ENCODE measurements at regions not wholly inside any gene's neighbourhood (a gene's known extent, or its start where the extent isn't known, plus 50 kb on each side); places are given as distances from the start of the nearest gene placed in this dataset.

DNA sequence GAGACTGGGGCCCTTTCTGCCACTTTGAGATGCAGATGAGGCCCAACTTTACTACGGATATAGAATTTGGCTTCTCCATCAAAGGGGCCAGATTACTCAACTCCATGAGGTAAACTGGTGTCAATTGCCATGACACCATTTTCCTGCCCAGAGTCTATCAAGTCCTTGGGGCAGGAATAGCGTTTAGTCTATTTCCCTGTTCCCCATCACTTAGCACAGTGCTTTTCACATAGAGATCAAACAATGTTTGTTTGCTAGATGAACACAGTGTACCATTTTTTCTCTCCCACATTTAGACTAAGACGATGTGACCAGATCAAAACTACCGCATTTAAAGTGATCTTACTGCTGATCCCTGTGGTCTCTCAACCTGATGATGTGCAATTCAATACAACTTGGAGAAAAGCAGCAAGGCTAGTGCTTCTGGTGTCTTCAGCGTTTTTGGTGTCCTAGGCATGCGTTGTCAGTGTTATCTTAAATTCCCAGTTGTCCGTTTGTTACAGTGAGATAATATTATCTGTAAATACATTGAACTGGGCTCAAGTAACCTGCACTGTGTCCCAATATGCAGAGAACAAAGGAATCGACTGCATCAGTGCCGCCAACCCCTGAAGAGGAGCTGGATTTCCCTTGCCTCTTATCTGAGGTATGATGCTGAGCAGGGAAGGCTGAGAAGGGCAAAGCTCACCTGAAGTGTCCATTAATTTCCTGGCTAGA lies 446.2 kb downstream of the PLK2 start:
- no peaks in the 10 kb centered on the region for H3K4me1 ChIP-seq (ENCODE audit: control insufficient read depth, insufficient read depth, low read length, poor library complexity, severe bottlenecking)
- H3K36me3 ChIP-seq (ENCODE audit: control insufficient read depth, insufficient read depth, low read length): no peaks in the 10 kb centered on the region
- H3K4me3 ChIP-seq (ENCODE audit: extremely low read depth, insufficient read depth, low read length, poor library complexity, severe bottlenecking): no peak overlapping the region
- WGBS, 2 experiments (ENCODE audit: insufficient coverage in 2 of 2): 91 to 95% methylated on average over 6 to 9 of the region's 9 CpGs
- no peak overlapping the region for H3K27ac ChIP-seq (ENCODE audit: low read depth, low read length, severe bottlenecking)
- H3K9me3 ChIP-seq (ENCODE audit: control insufficient read depth, low read length): no peaks in the 10 kb centered on the region

DNA sequence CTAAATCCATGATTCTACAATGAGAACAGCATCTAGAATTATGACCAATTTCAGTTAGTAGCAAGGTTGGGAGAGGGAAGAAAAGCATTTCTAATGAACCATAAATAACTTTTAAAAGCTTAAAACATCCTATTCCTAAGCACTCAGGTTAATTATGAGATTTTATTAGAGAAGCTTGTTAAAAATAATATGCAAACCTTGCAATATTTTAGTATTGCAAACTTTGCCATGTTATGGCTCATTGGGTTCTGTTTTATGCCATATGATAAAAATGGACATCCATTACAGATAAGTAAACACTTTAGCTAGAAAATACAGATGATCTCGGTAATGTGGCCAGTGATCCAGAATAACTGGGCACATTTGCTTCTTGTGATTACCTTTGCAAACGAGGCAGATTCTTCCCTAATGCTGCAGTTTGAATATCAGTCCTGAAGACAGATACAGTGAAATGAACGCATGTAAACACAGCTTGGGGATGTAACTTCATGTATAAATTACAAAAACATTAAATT lies 447.0 kb downstream of the PLK2 start:
- 100% methylated on average over 2 of the region's 3 CpGs for WGBS, 2 experiments (ENCODE audit: insufficient coverage in 2 of 2)
- Histone ChIP-seq H3K4me1 (ENCODE audit: control insufficient read depth, insufficient read depth, low read length, poor library complexity, severe bottlenecking) (no peaks in the 10 kb centered on the region), H3K9me3 (ENCODE audit: control insufficient read depth, low read length) (no peaks in the 10 kb centered on the region), H3K27ac (ENCODE audit: low read depth, low read length, severe bottlenecking) (no peak overlapping the region), H3K36me3 (ENCODE audit: control insufficient read depth, insufficient read depth, low read length) (no peaks in the 10 kb centered on the region), H3K4me3 (ENCODE audit: extremely low read depth, insufficient read depth, low read length, poor library complexity, severe bottlenecking) (no peak overlapping the region)

DNA sequence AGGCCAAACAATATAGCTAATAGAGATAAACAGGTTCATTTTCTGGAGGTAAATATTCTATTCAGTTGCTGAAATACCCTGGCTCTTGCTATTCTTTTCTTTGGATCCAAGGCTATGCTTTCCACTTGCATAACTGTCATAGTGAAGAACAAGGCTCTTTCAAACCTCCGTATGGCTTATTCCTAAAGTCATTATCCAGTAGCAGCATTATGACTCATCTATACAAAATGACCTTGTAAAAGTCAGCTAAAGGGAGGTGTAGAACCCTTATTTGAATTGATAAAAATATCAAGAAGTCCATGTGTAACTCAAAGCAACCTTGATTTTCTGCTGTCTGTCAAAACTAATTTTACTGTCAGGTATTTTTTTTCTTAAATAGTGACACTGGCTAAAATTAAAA lies 447.8 kb downstream of the PLK2 start:
- no peak overlapping the region for H3K4me3 ChIP-seq (ENCODE audit: extremely low read depth, insufficient read depth, low read length, poor library complexity, severe bottlenecking)
- H3K9me3 ChIP-seq (ENCODE audit: control insufficient read depth, low read length): no peaks in the 10 kb centered on the region
- H3K4me1 ChIP-seq (ENCODE audit: control insufficient read depth, insufficient read depth, low read length, poor library complexity, severe bottlenecking): no peaks in the 10 kb centered on the region
- WGBS, 2 experiments (ENCODE audit: insufficient coverage in 2 of 2): no CpG with 5 or more reads among the region's 1 CpG
- H3K36me3 ChIP-seq (ENCODE audit: control insufficient read depth, insufficient read depth, low read length): no peaks in the 10 kb centered on the region
- H3K27ac ChIP-seq (ENCODE audit: low read depth, low read length, severe bottlenecking): no peak overlapping the region

DNA sequence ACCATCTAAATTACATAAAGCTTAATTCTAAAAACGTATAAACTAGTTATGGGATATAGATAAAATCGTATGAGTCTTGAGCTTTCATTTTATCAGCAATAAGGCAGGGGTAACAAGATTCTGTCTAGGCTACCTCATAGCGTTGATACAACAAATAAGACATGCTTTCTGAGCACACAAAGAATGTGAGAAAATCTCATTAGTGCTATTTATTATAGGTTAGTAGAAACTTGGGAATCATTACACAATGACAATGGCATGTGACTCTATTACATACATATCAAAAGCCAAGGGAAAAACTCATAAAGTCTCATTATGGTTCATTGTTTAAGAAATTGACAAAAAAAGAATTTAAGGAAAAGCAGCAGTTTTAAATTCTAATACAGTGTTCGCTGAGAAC lies 448.6 kb downstream of the PLK2 start:
- H3K4me3 ChIP-seq (ENCODE audit: extremely low read depth, insufficient read depth, low read length, poor library complexity, severe bottlenecking): no peak overlapping the region
- H3K27ac ChIP-seq (ENCODE audit: low read depth, low read length, severe bottlenecking): no peak overlapping the region
- no peaks in the 10 kb centered on the region for H3K9me3 ChIP-seq (ENCODE audit: control insufficient read depth, low read length)
- H3K4me1 ChIP-seq (ENCODE audit: control insufficient read depth, insufficient read depth, low read length, poor library complexity, severe bottlenecking): no peaks in the 10 kb centered on the region
- WGBS, 2 experiments (ENCODE audit: insufficient coverage in 2 of 2): 100% methylated on average over 1 of the region's 4 CpGs; no CpG with 5 or more reads in 1 of the 2 experiments
- H3K36me3 ChIP-seq (ENCODE audit: control insufficient read depth, insufficient read depth, low read length): no peaks in the 10 kb centered on the region

DNA sequence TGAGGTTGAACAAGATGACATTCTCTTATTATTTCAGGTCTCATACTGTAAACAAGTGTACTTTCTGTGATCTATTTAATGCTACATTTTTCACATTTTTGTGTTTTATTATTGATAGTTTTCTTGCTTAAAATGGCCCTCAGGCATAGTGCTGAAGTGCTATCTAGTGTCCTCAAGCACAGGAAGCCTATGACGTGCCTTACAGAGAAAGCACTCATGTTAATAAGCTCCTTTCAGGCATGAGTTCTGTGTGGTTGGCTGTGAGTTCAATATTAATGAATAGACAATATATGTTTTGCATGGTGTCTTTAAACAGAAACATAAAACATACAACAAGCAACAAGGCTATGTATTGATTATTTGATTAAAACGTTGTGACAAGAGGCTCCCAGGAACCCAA lies 450.1 kb downstream of the PLK2 start:
- Histone ChIP-seq H3K27ac (ENCODE audit: low read depth, low read length, severe bottlenecking) (no peak overlapping the region), H3K4me3 (ENCODE audit: extremely low read depth, insufficient read depth, low read length, poor library complexity, severe bottlenecking) (no peak overlapping the region), H3K9me3 (ENCODE audit: control insufficient read depth, low read length) (no peaks in the 10 kb centered on the region), H3K4me1 (ENCODE audit: control insufficient read depth, insufficient read depth, low read length, poor library complexity, severe bottlenecking) (no peaks in the 10 kb centered on the region), H3K36me3 (ENCODE audit: control insufficient read depth, insufficient read depth, low read length) (no peaks in the 10 kb centered on the region)
- WGBS, 2 experiments (ENCODE audit: insufficient coverage in 2 of 2): no CpG with 5 or more reads among the region's 2 CpGs

DNA sequence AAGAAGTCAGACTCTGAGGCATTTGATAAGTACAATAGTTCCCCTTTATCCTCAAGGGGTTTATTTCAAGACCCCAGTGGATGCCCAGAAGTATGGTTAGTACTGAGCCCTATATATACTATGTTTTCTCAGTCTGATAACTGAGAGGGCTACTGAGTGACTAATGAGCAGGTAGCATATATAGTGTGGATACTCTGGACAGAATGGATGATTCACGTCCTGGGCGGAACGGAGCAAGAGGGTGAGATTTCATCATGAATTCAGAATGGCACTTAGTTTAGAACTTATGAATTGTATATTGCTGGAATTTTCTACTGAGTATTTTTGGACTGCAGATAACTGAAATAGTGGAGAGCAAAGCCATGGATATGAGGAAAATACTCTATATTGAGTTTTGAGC lies 457.6 kb downstream of the PLK2 start:
- no peak overlapping the region for H3K27ac ChIP-seq (ENCODE audit: low read depth, low read length, severe bottlenecking)
- no peaks in the 10 kb centered on the region for H3K4me1 ChIP-seq (ENCODE audit: control insufficient read depth, insufficient read depth, low read length, poor library complexity, severe bottlenecking)
- 97 to 100% methylated on average over 3 of the region's 3 CpGs for WGBS, 2 experiments (ENCODE audit: insufficient coverage in 2 of 2)
- no peaks in the 10 kb centered on the region for H3K9me3 ChIP-seq (ENCODE audit: control insufficient read depth, low read length)
- H3K36me3 ChIP-seq (ENCODE audit: control insufficient read depth, insufficient read depth, low read length): no peaks in the 10 kb centered on the region
- no peak overlapping the region for H3K4me3 ChIP-seq (ENCODE audit: extremely low read depth, insufficient read depth, low read length, poor library complexity, severe bottlenecking)

DNA sequence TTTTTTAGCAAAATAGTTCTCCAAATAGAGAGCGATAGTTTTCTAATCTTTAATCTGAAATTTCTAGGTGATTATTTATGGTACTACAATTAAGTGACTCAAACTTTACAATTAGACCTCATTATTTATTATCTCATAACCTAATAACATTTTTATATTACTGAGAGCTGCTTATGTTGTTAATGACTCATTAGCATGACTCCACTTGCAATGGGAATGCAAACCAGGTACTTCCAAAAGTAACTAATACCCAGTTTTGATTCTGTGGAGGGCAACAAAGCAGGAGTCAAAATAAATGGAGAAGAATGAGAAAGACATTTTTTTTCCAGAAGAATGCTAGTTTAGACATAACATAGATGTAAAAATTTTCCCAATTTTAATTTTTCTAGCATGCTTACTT lies 466.0 kb downstream of the PLK2 start:
- no peak overlapping the region for H3K27ac ChIP-seq (ENCODE audit: low read depth, low read length, severe bottlenecking)
- no peaks in the 10 kb centered on the region for H3K36me3 ChIP-seq (ENCODE audit: control insufficient read depth, insufficient read depth, low read length)
- peaks cover 4% of the 10 kb centered on the region for H3K4me1 ChIP-seq (ENCODE audit: control insufficient read depth, insufficient read depth, low read length, poor library complexity, severe bottlenecking)
- no CpG with 5 or more reads among the region's 1 CpG for WGBS, 2 experiments (ENCODE audit: insufficient coverage in 2 of 2)
- H3K4me3 ChIP-seq (ENCODE audit: extremely low read depth, insufficient read depth, low read length, poor library complexity, severe bottlenecking): no peak overlapping the region
- no peaks in the 10 kb centered on the region for H3K9me3 ChIP-seq (ENCODE audit: control insufficient read depth, low read length)

DNA sequence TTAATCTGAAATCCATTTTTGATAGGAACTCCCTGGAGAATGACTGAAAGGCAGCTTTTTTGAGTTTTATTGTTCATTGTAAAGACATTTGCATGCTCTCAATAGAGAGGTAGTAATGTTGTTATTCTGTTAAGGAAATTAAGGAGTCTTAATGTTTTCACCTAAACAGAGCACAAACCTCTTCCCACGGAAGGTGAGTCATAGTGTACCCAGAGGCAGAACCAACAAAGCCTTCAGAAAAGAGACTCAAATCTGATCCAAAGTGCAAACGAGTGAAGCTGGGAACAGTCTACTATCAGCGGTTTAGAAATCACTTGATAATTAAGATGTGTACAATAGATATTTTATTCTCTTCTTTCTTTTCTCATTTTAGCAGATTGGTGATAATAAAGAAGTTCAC lies 470.5 kb downstream of the PLK2 start:
- H3K36me3 ChIP-seq (ENCODE audit: control insufficient read depth, insufficient read depth, low read length): no peaks in the 10 kb centered on the region
- WGBS, 2 experiments (ENCODE audit: insufficient coverage in 2 of 2): 80% methylated on average over 1 of the region's 3 CpGs; no CpG with 5 or more reads in 1 of the 2 experiments
- H3K27ac ChIP-seq (ENCODE audit: low read depth, low read length, severe bottlenecking): no peak overlapping the region
- H3K9me3 ChIP-seq (ENCODE audit: control insufficient read depth, low read length): no peaks in the 10 kb centered on the region
- no peak overlapping the region for H3K4me3 ChIP-seq (ENCODE audit: extremely low read depth, insufficient read depth, low read length, poor library complexity, severe bottlenecking)
- H3K4me1 ChIP-seq (ENCODE audit: control insufficient read depth, insufficient read depth, low read length, poor library complexity, severe bottlenecking): peaks cover 8% of the 10 kb centered on the region

DNA sequence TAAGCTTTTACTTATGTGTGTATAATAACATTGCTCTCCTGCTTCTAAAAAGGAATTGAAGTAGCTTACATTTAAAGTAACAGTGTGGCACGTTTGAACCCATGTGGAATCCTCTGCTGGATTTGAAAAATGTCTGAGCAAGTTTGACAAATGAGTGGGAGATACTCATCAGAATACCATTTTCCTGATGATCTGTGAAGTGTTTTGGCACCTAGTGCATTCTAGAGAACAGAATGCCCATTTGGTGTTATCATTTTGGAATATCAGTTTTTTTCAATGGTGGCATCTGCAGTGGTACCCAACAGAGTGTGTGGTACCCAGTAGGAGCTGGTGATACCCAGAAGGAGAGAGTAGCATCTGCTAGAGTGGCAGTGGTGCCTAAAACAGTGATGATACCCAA lies 471.1 kb downstream of the PLK2 start:
- Histone ChIP-seq H3K9me3 (ENCODE audit: control insufficient read depth, low read length) (no peaks in the 10 kb centered on the region), H3K4me3 (ENCODE audit: extremely low read depth, insufficient read depth, low read length, poor library complexity, severe bottlenecking) (no peak overlapping the region), H3K36me3 (ENCODE audit: control insufficient read depth, insufficient read depth, low read length) (no peaks in the 10 kb centered on the region), H3K27ac (ENCODE audit: low read depth, low read length, severe bottlenecking) (no peak overlapping the region), H3K4me1 (ENCODE audit: control insufficient read depth, insufficient read depth, low read length, poor library complexity, severe bottlenecking) (peaks cover 8% of the 10 kb centered on the region)
- WGBS, 2 experiments (ENCODE audit: insufficient coverage in 2 of 2): 89% methylated on average over 1 of the region's 1 CpG; no CpG with 5 or more reads in 1 of the 2 experiments

DNA sequence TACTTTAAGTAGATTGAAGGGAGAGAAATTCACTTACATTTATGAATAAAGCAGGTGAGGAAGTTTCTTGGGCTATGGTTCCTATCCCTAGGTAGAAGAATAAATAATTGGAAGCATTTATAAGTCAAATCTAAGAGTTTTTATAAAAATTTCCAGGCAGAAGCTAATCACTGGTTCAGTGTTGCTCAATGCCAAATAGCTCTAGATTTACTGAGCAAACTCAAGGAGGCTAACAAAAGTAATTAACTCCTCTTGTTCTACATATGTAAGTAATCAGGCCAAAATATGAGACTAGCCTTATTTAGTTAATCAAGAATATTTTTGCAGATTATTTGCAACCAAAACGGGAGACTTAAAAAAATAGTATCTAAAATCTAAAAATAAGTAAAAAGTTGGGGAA lies 472.3 kb downstream of the PLK2 start:
- Histone ChIP-seq H3K4me3 (ENCODE audit: extremely low read depth, insufficient read depth, low read length, poor library complexity, severe bottlenecking) (no peak overlapping the region), H3K9me3 (ENCODE audit: control insufficient read depth, low read length) (no peaks in the 10 kb centered on the region), H3K27ac (ENCODE audit: low read depth, low read length, severe bottlenecking) (no peak overlapping the region), H3K4me1 (ENCODE audit: control insufficient read depth, insufficient read depth, low read length, poor library complexity, severe bottlenecking) (peaks cover 8% of the 10 kb centered on the region), H3K36me3 (ENCODE audit: control insufficient read depth, insufficient read depth, low read length) (no peaks in the 10 kb centered on the region)
- no CpG with 5 or more reads among the region's 1 CpG for WGBS, 2 experiments (ENCODE audit: insufficient coverage in 2 of 2)

DNA sequence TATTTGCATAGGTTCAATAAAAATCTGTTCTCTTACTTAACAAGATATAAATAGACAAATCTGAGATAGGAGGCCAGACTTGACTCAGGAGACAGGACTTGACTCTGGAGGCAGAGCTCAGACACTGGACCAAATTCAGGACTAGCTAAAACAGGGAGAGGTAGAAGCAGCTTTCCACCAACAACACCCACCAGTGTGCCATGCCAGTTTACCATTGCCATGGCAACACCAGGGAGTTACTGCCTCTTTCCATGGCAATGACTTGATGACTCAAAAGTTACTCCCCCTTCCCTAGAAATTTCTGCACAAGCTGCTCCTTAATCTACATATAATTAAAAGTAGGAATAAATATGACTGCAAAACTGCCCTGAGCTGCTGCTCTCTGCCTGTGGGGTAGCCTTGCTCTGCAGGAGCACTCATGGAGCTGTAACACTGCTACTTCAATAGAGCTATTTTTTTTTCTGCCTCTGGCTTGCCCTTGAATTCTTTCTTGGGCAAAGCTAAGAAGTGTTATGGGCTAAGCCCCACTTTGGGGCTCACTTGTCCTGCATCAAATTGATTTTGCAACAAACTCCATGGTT lies 473.0 kb downstream of the PLK2 start:
- H3K4me1 ChIP-seq (ENCODE audit: control insufficient read depth, insufficient read depth, low read length, poor library complexity, severe bottlenecking): peaks cover 8% of the 10 kb centered on the region
- no peaks in the 10 kb centered on the region for H3K36me3 ChIP-seq (ENCODE audit: control insufficient read depth, insufficient read depth, low read length)
- no peaks in the 10 kb centered on the region for H3K9me3 ChIP-seq (ENCODE audit: control insufficient read depth, low read length)
- H3K27ac ChIP-seq (ENCODE audit: low read depth, low read length, severe bottlenecking): no peak overlapping the region
- no peak overlapping the region for H3K4me3 ChIP-seq (ENCODE audit: extremely low read depth, insufficient read depth, low read length, poor library complexity, severe bottlenecking)

Measured in mesodermal cell (in vitro differentiated cells).